Activated B cell treated with CpG ODN at 0.5 μM for 24 hours (primary cell): ENCODE measurements at regions not wholly inside any gene's neighbourhood (a gene's known extent, or its start where the extent isn't known, plus 50 kb on each side); places are given as distances from the start of the nearest gene placed in this dataset.

ENCODE experiments used
- ATAC-seq: fragments of 200-7000 bp; cut with Tn5 transposase; one replicate; pipeline ENCODE4 v1.10.0; 2021; ENCODE audit warnings: low read depth, mild to moderate bottlenecking, moderate library complexity
- CTCF ChIA-PET: fragments of 350-600 bp; sonication (Branson Sonifier 250); formaldehyde crosslinking; loops from one replicate; lab custom pipeline; 2021; ENCODE audit warnings: antibody characterized with exemption; lab: Charles Lee
- POLR2A ChIA-PET: fragments of 350-600 bp; sonication (Branson Sonifier 250); formaldehyde crosslinking; loops from one replicate; lab custom pipeline; 2021; ENCODE audit warnings: antibody characterized with exemption; lab: Charles Lee
- DNase-seq: peaks from one replicate; pipeline ENCODE4 v3.0.0; 2022
- H3K27ac Mint-ChIP-seq: one replicate; pipeline ENCODE4 v1.8.0; 2020; ENCODE audit warnings: mixed read lengths
- H3K27me3 Mint-ChIP-seq: one replicate; pipeline ENCODE4 v1.8.0; 2021; ENCODE audit warnings: mixed read lengths
- H3K36me3 Mint-ChIP-seq: one replicate; pipeline ENCODE4 v1.8.0; 2021; ENCODE audit warnings: low read depth, mixed read lengths
- H3K4me1 Mint-ChIP-seq: one replicate; pipeline ENCODE4 v1.8.0; 2021; ENCODE audit warnings: mixed read lengths
- H3K4me3 Mint-ChIP-seq: one replicate; pipeline ENCODE4 v1.8.0; 2020; ENCODE audit warnings: mild to moderate bottlenecking, mixed read lengths
- H3K9me3 Mint-ChIP-seq: one replicate; pipeline ENCODE4 v1.8.0; 2020; ENCODE audit warnings: mixed read lengths
- CTCF ChIP-seq: fragments of 200-600 bp; IDR thresholded peaks from one replicate; pipeline ENCODE4 v1.8.0; 2022; ENCODE audit warnings: antibody characterized with exemption, mild to moderate bottlenecking
- intact Hi-C: fragments of 100-400 bp; cut with micrococcal nuclease; formaldehyde crosslinking; loops from one replicate; pipeline ENCODE4 v1.15.1; 2024

- Mint-ChIP-seq H3K27ac (no peak overlapping the region), H3K4me1 (no peaks in the 10 kb centered on the region), H3K4me3 (no peak overlapping the region), H3K36me3 (no peaks in the 10 kb centered on the region), H3K27me3 (peaks cover 9% of the 10 kb centered on the region), H3K9me3 (peaks cover 13% of the 10 kb centered on the region)
- ATAC-seq (no peak), DNase-seq (no peak)
- TF ChIP-seq CTCF, result no peak
- POLR2A ChIA-PET, result no interaction called here
- CTCF ChIA-PET, result no interaction called here
- intact Hi-C loops, result no loop called here
Measured at GRCh38 chr1:55604749-55605148, 389.6 kb upstream of the USP24 start.

GRCh38 chr1:55604179-55604578 is 389.0 kb upstream of the USP24 start:
- TF ChIP-seq CTCF, result no peak
- ChIA-PET POLR2A (no interaction called here), CTCF (no interaction called here)
- DNase-seq (no peak), ATAC-seq (no peak)
- H3K9me3 Mint-ChIP-seq, result peaks cover 13% of the 10 kb centered on the region
- peaks cover 12% of the 10 kb centered on the region for H3K27me3 Mint-ChIP-seq
- H3K4me3 Mint-ChIP-seq, result no peak overlapping the region
- no peaks in the 10 kb centered on the region for H3K4me1 Mint-ChIP-seq
- intact Hi-C loops, result no loop called here
- H3K36me3 Mint-ChIP-seq, result no peaks in the 10 kb centered on the region
- no peak overlapping the region for H3K27ac Mint-ChIP-seq

GRCh38 chr1:55600242-55600641 is 385.1 kb upstream of the USP24 start:
- ChIA-PET POLR2A (no interaction called here), CTCF (no interaction called here)
- H3K36me3 Mint-ChIP-seq, result no peaks in the 10 kb centered on the region
- ATAC-seq (no peak), DNase-seq (no peak)
- intact Hi-C loops, result no loop called here
- no peak overlapping the region for H3K4me3 Mint-ChIP-seq
- no peak overlapping the region for H3K27ac Mint-ChIP-seq
- no peaks in the 10 kb centered on the region for H3K4me1 Mint-ChIP-seq
- H3K27me3 Mint-ChIP-seq, result peaks cover 12% of the 10 kb centered on the region
- no peak for TF ChIP-seq CTCF
- peaks cover 7% of the 10 kb centered on the region for H3K9me3 Mint-ChIP-seq

GRCh38 chr1:55597910-55598309 is 382.7 kb upstream of the USP24 start:
- H3K27ac Mint-ChIP-seq, result no peak overlapping the region
- H3K36me3 Mint-ChIP-seq, result no peaks in the 10 kb centered on the region
- CTCF ChIA-PET, result no interaction called here
- POLR2A ChIA-PET, result no interaction called here
- H3K27me3 Mint-ChIP-seq, result peaks cover 12% of the 10 kb centered on the region
- H3K4me3 Mint-ChIP-seq, result no peak overlapping the region
- no peaks in the 10 kb centered on the region for H3K4me1 Mint-ChIP-seq
- intact Hi-C loops, result no loop called here
- no peak for DNase-seq
- TF ChIP-seq CTCF, result no peak
- H3K9me3 Mint-ChIP-seq, result peaks cover 7% of the 10 kb centered on the region
- no peak for ATAC-seq

- POLR2A ChIA-PET, result no interaction called here
- CTCF ChIA-PET, result no interaction called here
- TF ChIP-seq CTCF, result no peak
- Mint-ChIP-seq H3K27ac (no peak overlapping the region), H3K4me1 (no peaks in the 10 kb centered on the region), H3K36me3 (no peaks in the 10 kb centered on the region), H3K9me3 (peaks cover 7% of the 10 kb centered on the region), H3K27me3 (peaks cover 3% of the 10 kb centered on the region), H3K4me3 (no peak overlapping the region)
- DNase-seq, result no peak
- ATAC-seq, result no peak
- intact Hi-C loops, result no loop called here
Measured at GRCh38 chr1:55594701-55595100, 379.5 kb upstream of the USP24 start.
